Calu3 (cell line): ENCODE measurements at regions not wholly inside any gene's neighbourhood (a gene's known extent, or its start where the extent isn't known, plus 50 kb on each side); places are given as distances from the start of the nearest gene placed in this dataset.

Source experiments
- BruUV-seq: library from RNA; stranded (reverse); fragments of 400-500 nt; replicated peaks from 2 replicates; lab custom pipeline; 2021; lab: Mats Ljungman, UMichigan
- CTCF ChIA-PET: fragments of 300-600 bp; sonication (Branson Sonifier 250); formaldehyde crosslinking; loops from one replicate; lab custom pipeline; 2022; ENCODE audit warnings: antibody characterized with exemption; lab: Charles Lee
- DNase-seq: peaks from one replicate; pipeline ENCODE4 v3.0.0; 2022
- H3K27ac Mint-ChIP-seq: one replicate; pipeline ENCODE4 v1.8.0; 2022; ENCODE audit warnings: mixed read lengths; ENCODE audit not compliant: unreplicated experiment
- H3K27me3 Mint-ChIP-seq: one replicate; pipeline ENCODE4 v1.8.0; 2022; ENCODE audit warnings: mixed read lengths; ENCODE audit not compliant: unreplicated experiment
- H3K36me3 Mint-ChIP-seq: one replicate; pipeline ENCODE4 v1.8.0; 2022; ENCODE audit warnings: mild to moderate bottlenecking, moderate library complexity, mixed read lengths; ENCODE audit not compliant: insufficient read depth, unreplicated experiment
- H3K4me1 Mint-ChIP-seq: one replicate; pipeline ENCODE4 v1.8.0; 2022; ENCODE audit warnings: mild to moderate bottlenecking, low read depth, mixed read lengths; ENCODE audit not compliant: unreplicated experiment
- H3K4me3 Mint-ChIP-seq: one replicate; pipeline ENCODE4 v1.8.0; 2022; ENCODE audit warnings: mild to moderate bottlenecking, low read depth, moderate library complexity, mixed read lengths; ENCODE audit not compliant: unreplicated experiment
- H3K9me3 Mint-ChIP-seq: one replicate; pipeline ENCODE4 v1.8.0; 2022; ENCODE audit warnings: low read depth, mixed read lengths; ENCODE audit not compliant: unreplicated experiment
- CTCF ChIP-seq: fragments of 200-600 bp; IDR thresholded peaks from one replicate; pipeline ENCODE4 v1.8.0; 2022; ENCODE audit warnings: antibody characterized with exemption; ENCODE audit not compliant: unreplicated experiment
- intact Hi-C: fragments of 100-400 bp; cut with micrococcal nuclease; formaldehyde crosslinking; loops from one replicate; pipeline ENCODE4 v1.10.0; 2022; ENCODE audit not compliant: unreplicated experiment

- DNase-seq = no peak
- CTCF ChIA-PET = no interaction called here
- H3K27me3 Mint-ChIP-seq = no peaks in the 10 kb centered on the region
- H3K4me1 Mint-ChIP-seq = no peaks in the 10 kb centered on the region
- no peak overlapping the region for H3K27ac Mint-ChIP-seq
- BruUV-seq = no TSS peak
- TF ChIP-seq CTCF = no peak
- intact Hi-C loops = no loop called here
- no peak overlapping the region for H3K4me3 Mint-ChIP-seq
- H3K36me3 Mint-ChIP-seq = no peaks in the 10 kb centered on the region
- peaks cover 8% of the 10 kb centered on the region for H3K9me3 Mint-ChIP-seq
These were observed 252.8 kb upstream of the CDH4 start for GRCh38 chr20:60999250-60999649.

- no peaks in the 10 kb centered on the region for H3K36me3 Mint-ChIP-seq
- H3K27me3 Mint-ChIP-seq = no peaks in the 10 kb centered on the region
- H3K27ac Mint-ChIP-seq = no peak overlapping the region
- H3K4me1 Mint-ChIP-seq = no peaks in the 10 kb centered on the region
- no peak overlapping the region for H3K4me3 Mint-ChIP-seq
- BruUV-seq = no TSS peak
- CTCF ChIA-PET = no interaction called here
- intact Hi-C loops = no loop called here
- peaks cover 18% of the 10 kb centered on the region for H3K9me3 Mint-ChIP-seq
- no peak for TF ChIP-seq CTCF
- no peak for DNase-seq
These were observed 250.0 kb upstream of the CDH4 start for GRCh38 chr20:61002090-61002489.

- no peak for DNase-seq
- CTCF ChIA-PET = no interaction called here
- no TSS peak for BruUV-seq
- Mint-ChIP-seq H3K27me3 (no peaks in the 10 kb centered on the region), H3K4me1 (no peaks in the 10 kb centered on the region), H3K36me3 (no peaks in the 10 kb centered on the region), H3K4me3 (no peak overlapping the region), H3K9me3 (peaks cover 22% of the 10 kb centered on the region), H3K27ac (no peak overlapping the region)
- intact Hi-C loops = no loop called here
- TF ChIP-seq CTCF = no peak
These were observed 237.6 kb upstream of the CDH4 start for GRCh38 chr20:61014491-61014890.

GRCh38 chr20:61015602-61016001 lies 236.5 kb upstream of the CDH4 start:
- no TSS peak for BruUV-seq
- Mint-ChIP-seq H3K27ac (no peak overlapping the region), H3K9me3 (peaks cover 20% of the 10 kb centered on the region), H3K27me3 (no peaks in the 10 kb centered on the region), H3K36me3 (no peaks in the 10 kb centered on the region), H3K4me3 (no peak overlapping the region), H3K4me1 (no peaks in the 10 kb centered on the region)
- no peak for TF ChIP-seq CTCF
- intact Hi-C loops = no loop called here
- CTCF ChIA-PET = no interaction called here
- DNase-seq = no peak

GRCh38 chr20:61019322-61019721 lies 232.7 kb upstream of the CDH4 start:
- Mint-ChIP-seq H3K4me3 (no peak overlapping the region), H3K36me3 (no peaks in the 10 kb centered on the region), H3K27me3 (no peaks in the 10 kb centered on the region), H3K9me3 (peaks cover 16% of the 10 kb centered on the region), H3K4me1 (no peaks in the 10 kb centered on the region), H3K27ac (no peak overlapping the region)
- intact Hi-C loops = no loop called here
- CTCF ChIA-PET = no interaction called here
- no TSS peak for BruUV-seq
- no peak for TF ChIP-seq CTCF
- no peak for DNase-seq
